ENCODE measurements at regions not wholly inside any gene's neighbourhood (a gene's known extent, or its start where the extent isn't known, plus 50 kb on each side); places are given as distances from the start of the nearest gene placed in this dataset.

- Histone ChIP-seq H3K4me3 (ENCODE audit: low read depth, low read length) (no peak overlapping the region), H3K9ac (ENCODE audit: low read depth, low read length) (no peak overlapping the region), H3K4me1 (ENCODE audit: control insufficient read depth, insufficient read depth, low read length) (no peaks in the 10 kb centered on the region), H3K27me3 (ENCODE audit: control insufficient read depth, insufficient read depth, low read length) (no peaks in the 10 kb centered on the region), H3K9me3 (ENCODE audit: control insufficient read depth, insufficient read depth, low read length) (no peaks in the 10 kb centered on the region), H3K36me3 (ENCODE audit: control insufficient read depth, insufficient read depth, low read length) (no peaks in the 10 kb centered on the region), H3K27ac (ENCODE audit: low read depth, low read length) (no peak overlapping the region)
Observed at GRCh38 chr3:99499235-99500158, 138.9 kb upstream of the COL8A1 start.

- Histone ChIP-seq H3K36me3 (ENCODE audit: control insufficient read depth, insufficient read depth, low read length) (no peaks in the 10 kb centered on the region), H3K27ac (ENCODE audit: low read depth, low read length) (no peak overlapping the region), H3K27me3 (ENCODE audit: control insufficient read depth, insufficient read depth, low read length) (no peaks in the 10 kb centered on the region), H3K4me3 (ENCODE audit: low read depth, low read length) (no peak overlapping the region), H3K9ac (ENCODE audit: low read depth, low read length) (no peak overlapping the region), H3K9me3 (ENCODE audit: control insufficient read depth, insufficient read depth, low read length) (no peaks in the 10 kb centered on the region), H3K4me1 (ENCODE audit: control insufficient read depth, insufficient read depth, low read length) (no peaks in the 10 kb centered on the region)
Observed at GRCh38 chr3:99498550-99499234, 139.7 kb upstream of the COL8A1 start.

- peaks cover 8% of the 10 kb centered on the region for H3K4me1 ChIP-seq (ENCODE audit: control insufficient read depth, insufficient read depth, low read length)
- H3K36me3 ChIP-seq (ENCODE audit: control insufficient read depth, insufficient read depth, low read length), result no peaks in the 10 kb centered on the region
- H3K27ac ChIP-seq (ENCODE audit: low read depth, low read length), result no peak overlapping the region
- peaks cover 12% of the 10 kb centered on the region for H3K9me3 ChIP-seq (ENCODE audit: control insufficient read depth, insufficient read depth, low read length)
- no peaks in the 10 kb centered on the region for H3K27me3 ChIP-seq (ENCODE audit: control insufficient read depth, insufficient read depth, low read length)
- no peak overlapping the region for H3K9ac ChIP-seq (ENCODE audit: low read depth, low read length)
- no peak overlapping the region for H3K4me3 ChIP-seq (ENCODE audit: low read depth, low read length)
Observed at GRCh38 chr3:99487894-99488293, 150.5 kb upstream of the COL8A1 start.

GRCh38 chr3:99485286-99485685, 153.1 kb upstream of the COL8A1 start:
- H3K9me3 ChIP-seq (ENCODE audit: control insufficient read depth, insufficient read depth, low read length), result peaks cover 12% of the 10 kb centered on the region
- H3K9ac ChIP-seq (ENCODE audit: low read depth, low read length), result no peak overlapping the region
- no peak overlapping the region for H3K27ac ChIP-seq (ENCODE audit: low read depth, low read length)
- H3K36me3 ChIP-seq (ENCODE audit: control insufficient read depth, insufficient read depth, low read length), result no peaks in the 10 kb centered on the region
- no peaks in the 10 kb centered on the region for H3K27me3 ChIP-seq (ENCODE audit: control insufficient read depth, insufficient read depth, low read length)
- H3K4me1 ChIP-seq (ENCODE audit: control insufficient read depth, insufficient read depth, low read length), result peaks cover 8% of the 10 kb centered on the region
- no peak overlapping the region for H3K4me3 ChIP-seq (ENCODE audit: low read depth, low read length)

GRCh38 chr3:99484871-99485270, 153.5 kb upstream of the COL8A1 start:
- Histone ChIP-seq H3K36me3 (ENCODE audit: control insufficient read depth, insufficient read depth, low read length) (no peaks in the 10 kb centered on the region), H3K4me3 (ENCODE audit: low read depth, low read length) (no peak overlapping the region), H3K9me3 (ENCODE audit: control insufficient read depth, insufficient read depth, low read length) (peaks cover 12% of the 10 kb centered on the region), H3K27ac (ENCODE audit: low read depth, low read length) (no peak overlapping the region), H3K4me1 (ENCODE audit: control insufficient read depth, insufficient read depth, low read length) (peaks cover 8% of the 10 kb centered on the region), H3K9ac (ENCODE audit: low read depth, low read length) (no peak overlapping the region), H3K27me3 (ENCODE audit: control insufficient read depth, insufficient read depth, low read length) (no peaks in the 10 kb centered on the region)

GRCh38 chr3:99483841-99484240, 154.6 kb upstream of the COL8A1 start:
- H3K4me3 ChIP-seq (ENCODE audit: low read depth, low read length), result no peak overlapping the region
- H3K9ac ChIP-seq (ENCODE audit: low read depth, low read length), result no peak overlapping the region
- peaks cover 8% of the 10 kb centered on the region for H3K4me1 ChIP-seq (ENCODE audit: control insufficient read depth, insufficient read depth, low read length)
- no peak overlapping the region for H3K27ac ChIP-seq (ENCODE audit: low read depth, low read length)
- H3K9me3 ChIP-seq (ENCODE audit: control insufficient read depth, insufficient read depth, low read length), result peaks cover 10% of the 10 kb centered on the region
- H3K36me3 ChIP-seq (ENCODE audit: control insufficient read depth, insufficient read depth, low read length), result no peaks in the 10 kb centered on the region
- H3K27me3 ChIP-seq (ENCODE audit: control insufficient read depth, insufficient read depth, low read length), result no peaks in the 10 kb centered on the region

GRCh38 chr3:99482191-99482590, 156.2 kb upstream of the COL8A1 start:
- peaks cover 8% of the 10 kb centered on the region for H3K4me1 ChIP-seq (ENCODE audit: control insufficient read depth, insufficient read depth, low read length)

GRCh38 chr3:99481561-99481960, 156.8 kb upstream of the COL8A1 start:
- Histone ChIP-seq H3K4me3 (ENCODE audit: low read depth, low read length) (no peak overlapping the region), H3K27ac (ENCODE audit: low read depth, low read length) (no peak overlapping the region), H3K27me3 (ENCODE audit: control insufficient read depth, insufficient read depth, low read length) (no peaks in the 10 kb centered on the region), H3K9me3 (ENCODE audit: control insufficient read depth, insufficient read depth, low read length) (no peaks in the 10 kb centered on the region), H3K4me1 (ENCODE audit: control insufficient read depth, insufficient read depth, low read length) (peaks cover 8% of the 10 kb centered on the region), H3K36me3 (ENCODE audit: control insufficient read depth, insufficient read depth, low read length) (no peaks in the 10 kb centered on the region), H3K9ac (ENCODE audit: low read depth, low read length) (no peak overlapping the region)

More at GRCh38 chr3:99482191-99482590, 156.2 kb upstream of the COL8A1 start:
- H3K4me3 ChIP-seq (ENCODE audit: low read depth, low read length), result no peak overlapping the region
- no peaks in the 10 kb centered on the region for H3K27me3 ChIP-seq (ENCODE audit: control insufficient read depth, insufficient read depth, low read length)
- no peak overlapping the region for H3K27ac ChIP-seq (ENCODE audit: low read depth, low read length)
- no peaks in the 10 kb centered on the region for H3K36me3 ChIP-seq (ENCODE audit: control insufficient read depth, insufficient read depth, low read length)
- H3K9ac ChIP-seq (ENCODE audit: low read depth, low read length), result no peak overlapping the region
- no peaks in the 10 kb centered on the region for H3K9me3 ChIP-seq (ENCODE audit: control insufficient read depth, insufficient read depth, low read length)

GRCh38 chr3:99479768-99480167, 158.6 kb upstream of the COL8A1 start:
- no peak overlapping the region for H3K9ac ChIP-seq (ENCODE audit: low read depth, low read length)
- H3K27me3 ChIP-seq (ENCODE audit: control insufficient read depth, insufficient read depth, low read length), result no peaks in the 10 kb centered on the region
- H3K36me3 ChIP-seq (ENCODE audit: control insufficient read depth, insufficient read depth, low read length), result no peaks in the 10 kb centered on the region
- no peak overlapping the region for H3K27ac ChIP-seq (ENCODE audit: low read depth, low read length)
- no peak overlapping the region for H3K4me3 ChIP-seq (ENCODE audit: low read depth, low read length)
- H3K4me1 ChIP-seq (ENCODE audit: control insufficient read depth, insufficient read depth, low read length), result peaks cover 1% of the 10 kb centered on the region; the same call in 1 of the 2 replicates
- no peaks in the 10 kb centered on the region for H3K9me3 ChIP-seq (ENCODE audit: control insufficient read depth, insufficient read depth, low read length)

GRCh38 chr3:99477650-99478049, 160.7 kb upstream of the COL8A1 start:
- Histone ChIP-seq H3K4me3 (ENCODE audit: low read depth, low read length) (no peak overlapping the region), H3K9ac (ENCODE audit: low read depth, low read length) (no peak overlapping the region), H3K27me3 (ENCODE audit: control insufficient read depth, insufficient read depth, low read length) (no peaks in the 10 kb centered on the region)

GRCh38 chr3:99475229-99475628, 163.2 kb upstream of the COL8A1 start:
- H3K9ac ChIP-seq (ENCODE audit: low read depth, low read length), result no peak overlapping the region
- no peaks in the 10 kb centered on the region for H3K36me3 ChIP-seq (ENCODE audit: control insufficient read depth, insufficient read depth, low read length)
- H3K4me1 ChIP-seq (ENCODE audit: control insufficient read depth, insufficient read depth, low read length), result no peaks in the 10 kb centered on the region; the same call in 1 of the 2 replicates
- H3K27me3 ChIP-seq (ENCODE audit: control insufficient read depth, insufficient read depth, low read length), result no peaks in the 10 kb centered on the region
- H3K9me3 ChIP-seq (ENCODE audit: control insufficient read depth, insufficient read depth, low read length), result no peaks in the 10 kb centered on the region
- no peak overlapping the region for H3K4me3 ChIP-seq (ENCODE audit: low read depth, low read length)
- no peak overlapping the region for H3K27ac ChIP-seq (ENCODE audit: low read depth, low read length)

More at GRCh38 chr3:99477650-99478049, 160.7 kb upstream of the COL8A1 start:
- Histone ChIP-seq H3K9me3 (ENCODE audit: control insufficient read depth, insufficient read depth, low read length) (no peaks in the 10 kb centered on the region), H3K27ac (ENCODE audit: low read depth, low read length) (no peak overlapping the region), H3K36me3 (ENCODE audit: control insufficient read depth, insufficient read depth, low read length) (no peaks in the 10 kb centered on the region), H3K4me1 (ENCODE audit: control insufficient read depth, insufficient read depth, low read length) (no peaks in the 10 kb centered on the region; the same call in 1 of the 2 replicates)

Data from HUES48 (cell line).